Activated naive CD8-positive, alpha-beta T cell treated with anti-CD3 and anti-CD28 coated beads, Interleukin-2, amount 50 U/mL, for 16 hours (primary cell): ENCODE measurements at regions not wholly inside any gene's neighbourhood (a gene's known extent, or its start where the extent isn't known, plus 50 kb on each side); places are given as distances from the start of the nearest gene placed in this dataset.
"Not testable (repeated sequence)": the region's sequence is repeated elsewhere in the genome, so short reads cannot be mapped to it uniquely, and the experiment has no call there.

Experiments
- DNase-seq: peaks from one replicate; pipeline ENCODE4 v3.0.0-alpha.2; 2020; ENCODE audit warnings: low read depth, low spot score

DNA sequence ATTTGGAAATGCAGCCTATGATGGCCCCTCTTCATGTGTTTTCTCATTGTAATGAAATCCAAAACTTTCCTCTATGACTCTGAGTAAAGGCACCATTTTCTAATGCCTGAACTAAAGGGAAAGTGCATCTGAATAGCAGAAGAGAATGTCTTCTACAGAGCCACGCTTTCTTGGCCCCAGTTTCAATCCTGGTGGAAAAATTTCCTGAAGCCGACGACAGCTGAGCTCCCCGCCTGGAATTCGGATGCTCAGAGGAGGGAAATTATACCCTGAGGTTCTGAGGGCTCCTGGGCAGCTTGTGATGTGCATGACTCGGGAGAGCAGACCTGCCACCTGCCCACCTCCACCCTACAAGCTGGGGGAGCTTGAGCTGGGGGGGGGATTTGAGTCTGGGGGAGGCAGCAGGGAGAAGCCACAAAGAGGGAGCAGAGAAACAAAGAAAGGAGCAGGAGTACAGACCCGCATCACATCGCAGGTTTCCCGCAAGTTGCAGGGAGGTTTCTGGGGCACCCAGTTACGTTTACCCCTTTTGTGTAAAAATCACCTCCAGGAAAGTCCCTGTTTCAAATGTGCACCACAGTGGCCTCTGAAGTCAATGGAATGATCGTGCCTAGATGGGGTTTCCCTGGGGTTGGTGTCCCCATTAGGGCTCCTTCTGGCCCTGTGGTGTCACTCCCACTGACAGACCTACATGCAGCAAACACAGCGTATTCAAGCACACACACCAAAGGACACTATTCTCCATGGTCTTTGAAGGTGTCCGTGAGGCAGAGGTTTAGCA, 145.6 kb upstream of the RBPJ start:
- DNase-seq, result no peak

GRCh38 chr4:26175905-26176470, 144.8 kb upstream of the RBPJ start:
- no peak for DNase-seq

DNA sequence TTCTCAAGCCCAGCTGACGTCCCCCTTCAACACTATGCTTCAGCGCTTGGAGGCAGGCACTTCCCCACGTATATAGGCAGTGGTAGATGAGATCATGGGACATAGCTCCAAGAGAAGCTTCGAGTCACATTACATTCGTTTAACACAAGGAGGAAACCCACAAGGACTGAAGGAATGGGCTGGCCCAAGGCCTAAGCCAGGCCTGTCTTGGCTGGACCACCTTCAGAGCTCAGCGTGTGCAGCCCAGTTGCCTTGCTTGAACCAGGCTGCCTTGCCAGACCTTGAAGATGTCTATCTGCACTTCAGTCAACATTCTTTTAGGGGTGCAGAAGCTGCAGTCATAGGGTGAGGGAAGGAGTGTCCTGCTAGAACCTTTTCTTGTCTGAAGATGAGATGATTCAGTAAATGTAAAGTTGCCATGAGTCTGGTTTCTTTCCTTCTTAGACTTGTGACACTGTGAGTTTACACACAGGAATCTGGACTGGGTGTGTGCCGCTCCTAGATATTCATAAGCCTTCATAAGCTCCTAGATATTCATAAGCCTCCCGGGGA, 144.1 kb upstream of the RBPJ start:
- no peak for DNase-seq

- no peak for DNase-seq
Observed at GRCh38 chr4:26178854-26179253, 142.0 kb upstream of the RBPJ start.

DNA sequence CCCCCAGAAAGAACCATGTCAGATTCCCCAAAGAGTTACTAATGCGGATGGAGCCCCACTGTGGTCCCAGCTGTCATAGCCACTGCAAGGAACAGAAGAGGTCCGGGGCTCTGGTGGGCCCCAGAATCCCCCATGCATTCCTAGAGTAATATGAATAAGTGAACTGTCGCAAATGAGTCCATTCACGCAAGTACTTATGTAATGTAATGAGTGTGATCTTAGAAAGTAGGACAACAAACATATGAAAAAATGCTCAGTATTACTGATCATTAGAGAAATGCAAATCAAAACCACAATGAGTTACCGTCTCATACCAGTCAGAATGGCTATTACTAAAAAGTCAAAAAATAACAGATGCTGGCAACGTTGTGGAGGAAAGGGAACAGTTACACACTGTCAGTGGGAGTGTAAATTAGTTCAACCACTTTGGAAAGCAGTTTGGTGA, 141.5 kb upstream of the RBPJ start:
- DNase-seq, result no peak

DNA sequence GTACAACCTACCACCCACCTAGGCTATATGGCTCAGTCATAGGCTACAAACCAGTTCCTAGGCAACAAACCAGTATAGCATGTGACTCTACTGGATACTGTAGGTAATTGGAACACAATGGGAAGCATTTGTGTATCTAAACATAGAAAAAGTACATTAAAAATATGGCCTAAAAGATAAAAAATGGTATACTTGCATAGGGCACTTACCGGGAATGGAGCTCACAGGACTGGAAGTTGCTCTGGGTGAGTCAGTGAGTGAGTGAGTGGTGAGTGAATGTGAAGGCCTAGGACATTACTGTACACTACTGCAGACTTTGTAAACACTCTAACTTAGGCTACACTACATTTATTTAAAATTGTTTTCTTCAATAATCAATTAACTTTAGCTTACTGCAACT, 139.2 kb upstream of the RBPJ start:
- DNase-seq, result no peak

DNA sequence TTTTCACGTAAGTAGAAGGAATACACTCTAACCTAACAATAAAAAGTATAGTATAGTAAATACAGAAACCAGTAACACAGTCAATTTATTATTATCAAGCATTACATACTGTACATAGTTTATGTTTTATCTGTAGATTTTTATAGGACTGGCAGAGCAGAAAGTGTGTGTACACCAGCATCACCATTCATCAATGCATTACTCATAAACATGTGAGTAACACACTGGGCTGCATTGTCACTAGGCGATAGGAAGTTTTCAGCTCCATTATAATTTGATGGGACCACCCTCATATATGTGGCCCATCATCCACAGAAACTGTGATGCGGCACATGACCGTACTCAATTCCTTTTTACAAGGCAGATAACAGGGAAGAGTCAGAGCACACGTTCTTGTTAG, 137.8 kb upstream of the RBPJ start:
- no peak for DNase-seq

DNA sequence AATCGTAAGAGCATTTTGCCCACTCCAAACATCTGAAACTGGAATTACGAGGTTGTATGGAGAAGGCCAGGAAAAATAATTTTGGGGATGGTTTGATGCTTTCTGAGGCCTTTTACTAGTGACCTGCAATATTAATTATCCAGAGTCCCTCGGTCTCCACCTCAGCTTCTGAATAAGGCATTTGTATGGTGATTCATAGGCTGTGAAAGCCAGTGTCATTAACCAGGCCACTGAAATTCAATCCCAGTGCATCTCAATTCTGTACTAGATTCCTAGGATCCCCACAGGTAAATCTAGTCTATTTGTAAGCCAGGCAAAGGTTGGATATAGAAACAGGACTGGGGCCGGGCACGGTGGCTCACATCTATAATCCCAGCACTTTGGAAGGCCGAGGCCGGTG, 135.4 kb upstream of the RBPJ start:
- no peak for DNase-seq

DNA sequence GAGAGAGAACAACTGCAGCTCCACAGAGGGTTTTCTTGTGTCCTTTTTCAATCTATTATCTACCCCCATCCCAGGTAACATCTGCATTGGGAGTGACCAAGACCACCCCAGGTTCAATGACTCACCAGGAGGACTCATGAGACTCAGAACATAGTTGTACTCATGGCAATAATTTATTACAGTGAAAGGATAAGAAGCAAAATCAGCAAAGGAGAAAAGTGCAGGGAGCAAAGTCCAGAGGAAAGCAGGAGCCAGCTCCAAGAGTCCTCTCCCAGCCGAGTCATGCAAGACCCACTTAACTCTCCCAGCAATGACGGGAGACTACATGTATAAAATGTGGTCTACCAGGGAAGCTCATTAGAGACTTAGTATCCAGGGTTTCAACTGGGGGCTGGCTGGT, 129.5 kb upstream of the RBPJ start:
- DNase-seq, result no peak

DNA sequence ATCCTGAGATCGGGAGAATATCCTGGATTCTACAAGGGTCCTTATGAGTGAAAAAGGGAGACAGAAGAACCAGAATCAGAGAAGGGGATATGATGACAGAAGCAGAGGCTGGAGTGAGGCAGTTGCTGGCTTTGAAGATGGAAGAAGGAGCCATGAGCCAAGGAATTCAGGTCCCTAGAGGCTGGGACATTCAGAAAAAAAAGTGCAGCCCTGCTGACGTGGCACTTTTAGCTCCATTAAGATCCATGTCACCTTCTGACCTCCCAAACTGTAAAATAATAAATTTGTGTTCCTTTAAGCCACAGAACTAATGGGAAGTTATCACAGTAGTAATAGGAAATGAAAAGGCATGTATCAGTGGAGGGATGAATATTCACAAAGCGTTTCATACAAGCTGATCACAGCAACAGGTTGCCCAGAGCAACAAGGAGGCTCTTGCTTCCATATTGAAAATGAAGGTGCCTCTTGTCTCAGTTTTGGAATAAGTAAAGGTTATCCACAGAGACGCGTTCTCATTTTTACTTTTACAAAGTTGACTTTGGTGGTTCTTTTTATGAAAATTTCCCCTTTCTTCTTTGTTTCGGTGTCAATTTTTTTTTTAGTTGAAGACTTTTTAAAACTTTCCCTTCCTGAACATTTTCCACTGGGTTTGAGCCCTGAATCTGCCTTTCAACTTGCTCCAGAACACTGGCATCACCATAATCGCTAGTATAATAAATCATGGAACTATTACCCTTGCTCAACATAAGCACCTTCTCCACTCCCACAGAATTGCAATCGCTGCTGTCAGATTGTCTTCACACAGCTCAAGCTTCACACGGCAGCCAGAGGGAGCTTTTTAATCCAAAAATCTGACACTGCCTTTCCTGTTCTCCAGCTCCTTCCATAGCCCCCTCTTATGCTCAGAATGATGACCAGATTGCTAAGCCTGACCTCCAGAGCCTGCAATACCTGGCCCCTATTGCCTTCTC, 127.6 kb upstream of the RBPJ start:
- DNase-seq, result no peak

GRCh38 chr4:26194764-26195163, 126.0 kb upstream of the RBPJ start:
- DNase-seq, result no peak

- no peak for DNase-seq
Observed at GRCh38 chr4:26196567-26196966, 124.2 kb upstream of the RBPJ start.

DNA sequence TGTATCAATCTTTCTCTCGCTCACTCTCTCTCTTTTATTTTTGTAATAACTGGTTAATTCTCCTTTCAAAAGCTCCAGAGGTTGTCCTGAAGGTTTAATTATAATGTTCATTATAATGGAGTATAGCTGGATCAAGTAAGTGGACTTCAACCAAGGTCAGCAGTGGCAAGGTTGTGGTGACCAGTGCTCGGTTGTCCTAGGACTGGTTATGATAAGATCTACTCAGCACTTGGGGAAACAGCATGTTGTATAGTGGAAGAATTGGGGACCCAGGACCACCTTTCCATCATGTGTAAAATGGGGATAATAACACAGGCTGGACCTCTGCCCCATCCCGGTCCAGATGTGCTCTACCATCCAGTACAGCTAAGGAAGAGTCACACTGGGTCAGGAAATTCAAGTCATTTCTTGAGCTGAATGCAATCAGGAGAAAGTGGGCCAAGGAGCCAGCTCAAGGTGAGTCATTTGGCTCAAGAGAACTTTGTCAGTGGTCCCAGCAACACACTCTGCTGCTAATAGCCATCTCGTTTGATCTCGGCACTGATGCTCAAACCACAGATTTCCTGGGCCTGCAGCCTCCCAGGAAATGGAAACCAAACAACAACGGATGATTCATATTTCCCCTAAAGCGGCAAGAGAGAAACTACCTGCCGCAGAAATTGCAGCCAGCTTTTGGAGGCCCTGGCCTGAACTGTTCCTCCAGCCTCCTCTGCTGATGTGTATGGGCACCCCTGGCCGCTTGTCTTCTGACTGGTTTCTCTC, 123.6 kb upstream of the RBPJ start:
- peak; percentile 20 for DNase-seq

DNA sequence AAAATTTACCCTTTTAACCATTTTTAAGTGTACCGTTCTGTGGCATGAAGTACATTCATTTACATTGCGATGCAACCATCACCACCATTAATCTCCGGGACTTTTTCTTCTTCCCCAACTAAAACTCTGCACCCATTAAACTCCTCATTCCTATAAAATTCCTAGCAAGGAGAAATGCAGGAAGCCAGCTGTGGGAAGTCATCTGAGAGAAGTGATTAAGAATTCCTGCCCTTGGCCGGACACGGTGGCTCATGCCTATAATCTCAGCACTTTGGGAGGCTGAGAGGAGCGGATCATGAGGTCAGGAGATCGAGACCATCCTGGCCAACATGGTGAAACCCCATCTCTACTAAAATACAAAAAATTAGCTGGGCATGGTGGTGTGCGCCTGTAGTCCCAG, 121.9 kb upstream of the RBPJ start:
- not testable (repeated sequence) for DNase-seq

GRCh38 chr4:26199596-26199995, 121.2 kb upstream of the RBPJ start:
- no peak for DNase-seq

- DNase-seq, result no peak
Observed at GRCh38 chr4:26201120-26201519, 119.7 kb upstream of the RBPJ start.

DNA sequence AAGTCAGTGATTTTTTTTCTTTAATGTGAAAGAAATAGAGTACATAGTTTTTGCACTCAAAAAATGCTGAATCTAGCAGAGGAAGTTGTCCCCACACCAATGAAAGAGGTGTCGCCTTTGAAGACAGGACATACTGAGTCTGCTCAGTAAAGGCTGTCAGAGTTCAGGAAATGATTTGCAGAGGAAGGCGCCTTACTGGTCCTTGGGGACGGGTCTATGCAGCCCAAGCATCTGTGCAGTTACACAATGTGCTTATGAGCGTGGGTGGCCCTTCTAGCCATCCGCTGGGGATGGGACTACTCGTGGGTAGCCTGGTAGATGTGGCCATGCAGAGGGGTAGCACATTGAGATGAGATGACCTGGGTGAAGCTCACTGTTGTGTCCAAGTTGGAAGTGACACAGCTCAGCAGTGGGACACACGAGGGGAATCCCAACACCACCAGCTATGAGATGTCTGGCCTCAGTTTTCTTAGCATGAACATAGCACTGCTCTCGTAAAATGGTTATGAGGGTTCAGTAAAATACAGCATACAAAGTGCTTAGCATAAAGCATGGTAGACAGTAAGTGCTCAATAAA, 116.5 kb upstream of the RBPJ start:
- no peak for DNase-seq

- no peak for DNase-seq
Observed at GRCh38 chr4:26204911-26205370, 115.9 kb upstream of the RBPJ start.

DNA sequence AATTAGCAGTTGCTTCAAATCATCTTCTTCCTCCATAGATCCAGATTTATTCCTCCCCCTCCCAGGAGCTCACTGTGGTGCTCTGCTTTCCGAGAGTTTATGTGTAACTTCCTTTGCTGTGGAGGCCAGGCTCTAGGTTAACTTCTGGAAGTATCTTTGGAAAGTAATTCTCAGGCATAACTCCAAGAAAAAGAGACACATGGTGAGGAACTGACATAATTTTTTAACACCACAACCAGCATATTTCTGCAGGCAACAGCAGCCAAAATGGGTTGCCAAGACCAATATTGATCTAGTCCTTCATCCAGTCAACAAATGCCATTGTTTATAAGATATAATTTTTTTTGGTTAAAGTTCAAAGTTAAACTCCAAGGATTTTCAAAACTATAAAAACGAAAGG, 114.5 kb upstream of the RBPJ start:
- no peak for DNase-seq

GRCh38 chr4:26206999-26207398, 113.8 kb upstream of the RBPJ start:
- no peak for DNase-seq

DNA sequence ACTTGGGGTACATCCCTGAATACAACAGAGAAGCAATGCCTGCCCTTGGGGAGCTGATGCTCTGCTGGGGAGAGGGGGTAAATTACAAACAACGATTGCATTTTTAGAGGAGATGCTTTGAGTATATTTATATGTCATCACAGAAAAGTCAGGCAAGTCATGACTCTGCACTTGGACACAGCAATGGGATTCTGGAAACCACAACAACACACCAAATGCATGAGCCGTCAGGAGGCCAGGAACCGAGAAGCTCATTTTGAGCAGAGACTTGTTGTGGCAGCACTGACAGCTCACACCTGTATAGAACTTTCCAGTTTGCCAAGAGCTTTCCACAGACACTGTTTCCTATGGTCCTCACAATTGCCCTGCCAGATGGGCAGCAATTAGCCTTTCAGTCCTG, 113.2 kb upstream of the RBPJ start:
- no peak for DNase-seq
